Heart left ventricle (tissue), 13 donors: ENCODE measurements at regions not wholly inside any gene's neighbourhood (a gene's known extent, or its start where the extent isn't known, plus 50 kb on each side); places are given as distances from the start of the nearest gene placed in this dataset.

Experiments
- CTCF ChIP-seq, 12 donors: fragments of 200-600 bp; sonication (generic) in 4 of 12; IDR thresholded peaks; one replicate each; pipeline versions ENCODE4 v1.5.0 to v1.8.0; 2018 to 2022; ENCODE audit warnings: antibody characterized with exemption in 12 of 12, mild to moderate bottlenecking in 5 of 12
- POLR2A ChIP-seq, 2 donors: fragments of 450-650 bp; IDR thresholded peaks; one replicate each; pipeline ENCODE4 v1.6.1; 2017; ENCODE audit warnings: antibody characterized with exemption in 2 of 2, mild to moderate bottlenecking in 2 of 2, moderate library complexity in 2 of 2
- donor health status: ischemic (EF 13 %, LVEDD 7.1; RV severe dilation, severe dysfunction).
- donor health status: DM: no; HTN: yes; CAD: no.
- donor health status: DM: no; HTN: no; CAD: no.
- donor health status: ischemic (EF 25% LVEDD 6.9; RV normal size, moderate dysfunction).
- donor health status: ischemic (EF 25% LVEDD 5.7; RV mildly dilated, moderate dysfunction).
- donor health status: ischemic (EF 35%, LVEDD 5.7; RV mildly dilated, moderate dysfunction).
- donor health status: nonischemic (EF 11% LVEDD 7.7; RV severe dilation, severe dysfunction).
- donor health status: DM: yes; HTN: yes; CAD: no.
- donor health status: PGD.
- donor health status: ischemic (EF 29% LVEDD 5.4; RV normal size, mild dysfunction).
- donor health status: nonischemic (EF 23%, LVEDD 6.1; RV moderate dilation, normal function).

- no peak for TF ChIP-seq CTCF (IDR thresholded peaks at IDR 0.05)
- TF ChIP-seq POLR2A (IDR thresholded peaks at IDR 0.05), result no peak
Measured at GRCh38 chr4:43423276-43423675, 530.8 kb downstream of the GRXCR1 start.
